IPS-NIHi11 (cell line): ENCODE measurements at regions not wholly inside any gene's neighbourhood (a gene's known extent, or its start where the extent isn't known, plus 50 kb on each side); places are given as distances from the start of the nearest gene placed in this dataset.

Source experiments
- DNase-seq: peaks from one replicate; pipeline ENCODE4 v3.0.0; 2012; ENCODE audit warnings: mixed read lengths, low spot score

DNA sequence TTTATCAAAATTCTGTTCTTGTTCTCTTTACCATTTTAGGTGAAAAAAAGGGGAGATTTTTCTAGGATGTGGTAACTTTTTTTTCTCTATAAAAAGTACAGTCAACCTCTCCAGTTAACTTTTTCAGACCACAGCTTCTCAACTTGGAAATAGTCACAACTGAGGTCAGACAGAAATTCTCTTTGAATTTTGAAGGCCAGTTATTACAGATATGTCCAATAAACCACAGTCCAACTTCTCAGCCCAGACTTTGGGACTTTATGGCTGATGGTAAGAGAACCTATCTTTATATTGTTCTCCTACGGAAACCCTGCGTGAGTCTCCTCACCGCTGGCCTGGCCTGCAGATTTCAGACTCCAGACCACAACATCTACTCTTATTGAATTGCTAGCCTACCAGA lies 176.7 kb downstream of the DACT1 start:
- no peak for DNase-seq

DNA sequence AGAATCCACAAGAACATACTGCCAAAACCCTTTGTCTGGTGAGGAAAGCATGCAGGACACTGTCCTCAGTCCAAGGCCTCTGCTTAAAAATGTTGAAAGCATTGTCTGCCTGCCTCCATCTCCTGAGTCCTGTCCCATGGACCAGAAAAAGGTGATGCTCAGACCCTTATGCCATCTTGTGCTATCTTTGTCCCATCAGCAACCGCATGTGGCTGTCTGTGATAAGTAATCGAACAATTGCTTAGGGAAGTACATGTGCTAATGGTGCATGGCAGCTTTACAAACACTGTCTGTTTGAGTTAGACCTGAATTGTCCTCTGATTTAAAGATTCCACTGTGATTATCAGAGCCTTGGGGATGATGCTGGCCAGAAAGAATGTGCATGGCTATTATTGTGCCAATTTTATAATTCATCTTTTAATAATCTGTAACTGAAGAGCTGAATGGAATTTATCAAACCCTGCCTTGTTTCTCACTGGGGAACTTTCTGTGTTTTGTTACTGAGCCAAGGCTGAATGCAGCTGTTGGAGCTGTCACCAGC lies 177.5 kb downstream of the DACT1 start:
- DNase-seq, result no peak

DNA sequence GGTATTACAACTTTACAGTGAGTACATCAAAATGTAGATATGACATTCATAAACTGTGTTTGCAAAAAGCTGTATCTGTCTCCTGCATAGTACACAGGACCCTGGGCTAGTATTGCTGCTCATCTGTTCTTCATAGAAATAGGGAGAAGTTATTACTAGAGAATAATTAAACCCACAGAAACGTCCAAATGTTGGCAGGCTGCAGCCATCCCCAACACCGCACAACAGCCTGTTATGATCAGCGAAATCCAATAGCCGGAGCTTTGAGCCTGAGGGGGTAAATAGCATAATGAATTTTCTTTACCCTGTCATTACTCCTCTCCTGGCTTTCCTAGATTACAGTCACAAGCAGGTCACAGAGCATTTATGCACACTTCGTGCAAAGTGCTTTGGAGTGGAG lies 178.0 kb downstream of the DACT1 start:
- DNase-seq, result no peak

DNA sequence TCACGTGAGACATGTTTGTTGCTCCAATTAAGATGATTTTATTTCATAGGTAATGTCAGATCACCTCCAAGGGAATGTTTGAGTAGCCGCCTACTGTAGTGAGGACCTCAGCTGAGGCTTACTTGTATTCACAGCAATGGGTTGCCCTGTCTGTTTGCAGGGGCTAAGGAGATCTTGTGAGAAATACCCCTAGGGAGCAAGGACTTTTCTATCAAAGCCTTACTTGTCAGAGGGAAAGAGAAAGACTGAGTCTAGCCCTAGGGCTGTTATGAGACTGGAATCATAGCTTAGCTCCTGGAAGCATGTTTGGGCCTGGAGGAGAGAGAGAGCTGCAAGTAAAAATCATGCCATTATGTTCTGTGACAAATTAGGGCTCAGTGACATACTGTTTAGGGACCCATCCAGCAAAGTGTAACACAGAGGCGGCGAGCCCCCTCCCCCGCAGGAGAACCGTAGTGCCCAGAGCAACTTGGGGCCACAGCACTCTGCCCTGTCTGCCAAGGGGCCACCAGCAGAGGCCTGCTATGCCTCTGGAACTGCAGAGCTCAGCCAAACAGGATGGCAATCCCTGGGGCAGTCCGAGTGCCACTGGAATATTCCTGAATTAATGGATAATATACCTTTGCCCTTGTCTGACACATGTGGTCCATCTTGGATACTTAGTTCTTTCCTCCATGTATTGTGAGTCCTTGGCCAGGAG lies 178.8 kb downstream of the DACT1 start:
- DNase-seq, result no peak

DNA sequence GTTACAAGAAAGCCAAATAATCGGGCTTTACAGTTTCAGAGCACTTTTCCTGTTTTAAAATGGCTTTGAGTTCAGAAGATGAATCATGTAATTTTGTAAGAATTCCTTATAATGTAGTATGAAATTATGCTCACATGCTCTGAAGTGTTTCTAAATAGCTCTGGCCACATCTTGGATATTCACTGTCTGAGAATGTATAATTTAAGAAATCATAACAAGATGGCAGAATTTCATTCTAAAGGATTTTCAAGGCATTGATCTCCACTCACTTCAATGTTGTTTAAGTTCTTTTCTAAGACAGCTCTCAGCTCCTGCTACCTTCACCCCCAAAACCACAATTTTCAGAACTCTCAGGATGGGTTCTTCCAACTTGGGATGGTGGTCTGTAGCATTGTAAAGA lies 180.1 kb downstream of the DACT1 start:
- no peak for DNase-seq

DNA sequence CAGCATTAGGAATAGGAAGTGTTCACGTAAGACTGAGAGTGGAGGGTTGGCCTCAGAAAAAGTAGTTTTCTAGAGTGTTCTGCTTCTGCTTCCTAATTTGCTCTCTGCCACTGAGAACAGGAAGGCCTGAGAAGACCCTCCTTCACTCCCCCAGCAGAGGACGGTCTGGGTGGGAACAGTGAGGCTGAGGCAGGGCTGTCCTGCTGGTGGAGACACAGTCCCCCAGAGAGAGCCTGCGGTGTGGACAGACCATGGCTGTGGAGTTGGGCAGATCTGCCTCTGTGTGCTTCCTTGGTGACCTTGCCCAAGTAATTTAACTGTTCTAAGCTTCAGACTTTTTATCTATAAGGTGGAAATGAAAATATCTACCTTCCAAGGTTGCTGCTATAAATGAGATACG lies 182.3 kb downstream of the DACT1 start:
- no peak for DNase-seq

DNA sequence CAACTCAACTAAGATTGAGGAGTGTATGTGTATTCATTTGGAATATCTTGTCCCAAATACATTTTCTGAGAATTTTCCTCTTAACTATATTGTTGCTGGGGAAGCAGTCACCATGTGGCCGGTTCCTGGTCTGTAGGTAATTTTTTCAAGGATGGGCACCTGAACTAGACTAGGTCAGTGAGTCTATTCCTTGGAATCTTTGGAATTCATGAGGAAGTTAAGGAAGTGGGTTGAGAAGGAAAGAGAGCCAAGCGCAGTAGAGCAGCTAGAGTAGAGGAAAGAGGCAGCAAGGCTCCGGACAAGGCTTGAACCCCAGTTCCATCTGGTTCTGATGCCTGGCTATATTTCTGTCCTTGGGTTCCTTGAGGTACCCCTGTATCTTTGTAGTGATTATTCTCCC lies 183.7 kb downstream of the DACT1 start:
- DNase-seq, result no peak

DNA sequence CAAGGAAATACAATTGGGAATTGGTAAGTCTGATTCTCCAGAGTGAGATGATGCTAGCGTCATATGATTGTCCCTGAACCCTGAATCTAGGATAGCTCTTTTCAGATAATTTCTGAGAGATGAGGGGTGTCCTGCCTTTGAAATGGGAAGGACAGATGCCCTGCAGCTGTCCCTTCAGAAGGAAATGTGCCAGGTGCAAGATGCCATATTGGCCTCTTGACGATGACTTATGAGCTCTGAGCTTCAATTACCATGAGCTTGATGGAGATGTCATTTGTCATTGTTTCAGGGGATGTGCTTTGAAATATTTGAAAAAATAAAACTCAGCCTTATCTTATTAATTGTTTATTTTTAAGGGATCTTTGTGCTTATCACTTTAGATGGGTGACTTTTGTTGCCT lies 185.1 kb downstream of the DACT1 start:
- no peak for DNase-seq

DNA sequence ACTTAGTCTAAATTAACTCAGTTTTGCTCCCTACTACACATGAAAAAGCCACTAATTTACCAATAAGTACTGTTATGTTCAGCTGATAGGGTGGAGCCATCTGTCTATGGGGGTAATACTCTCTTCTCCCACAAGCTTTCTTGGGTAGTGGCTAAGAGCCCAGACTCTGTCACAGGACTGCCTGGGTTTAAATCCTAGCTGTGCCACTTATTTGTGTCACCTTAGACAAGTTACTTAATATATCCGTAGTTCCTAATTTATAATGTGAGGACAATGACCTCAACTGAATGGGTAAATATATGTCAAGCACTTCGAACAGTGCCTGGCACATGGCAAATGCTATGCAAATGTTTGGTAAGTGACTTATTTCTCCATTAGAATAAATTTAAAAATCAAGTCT lies 185.6 kb downstream of the DACT1 start:
- no peak for DNase-seq

DNA sequence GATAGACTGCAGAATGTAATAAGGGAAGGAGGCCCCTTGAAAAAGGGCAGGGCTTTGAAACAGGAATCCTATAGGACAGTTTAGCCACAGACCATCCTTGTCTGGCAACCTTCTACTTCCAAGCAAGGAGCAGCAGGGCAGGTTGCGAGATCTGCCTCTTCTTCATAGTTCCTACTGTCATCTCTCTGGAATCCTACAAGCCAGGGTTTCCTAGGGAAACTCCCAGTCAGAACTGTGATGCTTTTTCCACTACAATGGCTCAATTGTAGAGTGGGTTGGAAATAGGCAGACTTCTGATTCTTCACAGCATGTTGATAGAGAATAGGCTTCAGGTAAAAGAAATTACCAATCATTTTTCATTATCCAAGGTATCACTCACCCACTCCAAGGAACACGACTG lies 186.3 kb downstream of the DACT1 start:
- no peak for DNase-seq

DNA sequence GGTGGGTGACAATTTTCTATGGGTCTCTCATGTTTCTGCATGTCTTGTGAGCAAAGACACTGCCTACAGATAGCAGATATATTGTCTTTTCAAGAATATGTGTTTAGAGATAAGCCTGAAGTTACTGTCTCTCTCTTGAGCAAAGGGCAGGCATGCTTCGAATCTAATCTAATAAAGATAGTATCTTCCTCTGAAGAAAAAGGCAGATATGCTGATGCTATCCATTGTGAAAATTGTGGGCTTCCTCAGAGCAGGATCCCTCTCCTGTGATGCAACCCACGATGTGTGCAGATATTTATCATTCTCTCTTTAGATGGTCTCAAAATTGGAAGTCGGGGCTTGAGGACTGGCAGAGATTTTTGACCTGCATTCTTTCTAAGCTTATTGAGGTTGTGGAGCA lies 187.0 kb downstream of the DACT1 start:
- DNase-seq, result no peak

DNA sequence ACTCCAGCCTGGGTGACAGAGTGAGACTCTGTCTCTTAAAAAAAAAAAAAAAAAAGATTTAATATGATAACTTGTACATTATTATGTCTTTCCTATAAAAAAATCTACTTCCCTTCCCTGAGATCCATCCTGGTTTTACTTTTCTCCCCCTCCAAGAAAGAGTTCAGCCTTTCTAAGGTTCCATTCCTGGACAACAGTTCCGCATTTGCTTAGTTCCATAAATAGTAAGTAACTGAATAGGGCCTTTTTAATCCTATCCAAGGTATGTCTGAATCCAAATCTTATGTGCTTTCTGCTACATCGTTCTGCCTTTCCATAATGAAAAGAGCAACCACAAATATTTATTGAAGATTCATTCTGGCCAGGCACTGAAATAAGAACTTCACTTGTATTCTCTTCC lies 187.8 kb downstream of the DACT1 start:
- no peak for DNase-seq

DNA sequence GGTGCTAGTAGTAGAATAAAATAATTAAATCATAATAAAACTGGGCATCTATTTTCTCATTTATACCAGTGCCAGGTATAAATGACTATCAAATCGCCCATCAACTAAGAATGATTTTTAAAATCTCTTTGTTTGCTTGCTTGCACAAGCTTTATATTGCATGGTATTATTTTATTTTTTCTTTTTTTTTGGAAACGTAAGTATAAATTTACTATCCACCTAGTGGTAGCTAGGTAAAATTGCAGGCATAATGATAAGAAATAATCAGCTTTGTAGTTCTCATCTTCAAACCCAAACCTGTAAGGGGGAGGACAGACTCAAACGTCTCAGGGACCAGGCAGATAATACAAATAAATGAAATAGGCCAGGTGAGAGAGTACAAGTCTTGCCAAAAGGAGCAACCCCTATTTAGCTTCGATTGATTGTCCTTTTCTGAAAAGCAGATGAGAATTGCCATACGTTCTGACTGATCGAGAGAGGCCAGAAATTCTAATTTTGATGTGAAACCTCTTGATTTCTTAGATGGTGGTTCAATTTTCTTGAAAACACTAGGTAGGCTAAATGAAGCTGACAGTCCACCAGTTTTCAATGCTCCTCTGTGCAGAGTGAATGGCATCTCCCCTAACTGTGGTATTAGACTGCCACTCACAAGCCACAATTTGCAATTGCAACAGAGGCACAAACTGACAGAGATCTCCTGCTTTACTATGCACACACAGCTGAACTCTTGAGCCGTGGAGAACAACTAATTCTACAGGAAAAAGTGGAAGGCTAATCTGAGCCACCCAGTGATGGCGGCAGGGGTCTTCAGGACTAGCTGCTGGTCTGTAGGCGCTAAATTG lies 189.3 kb downstream of the DACT1 start:
- DNase-seq, result no peak

DNA sequence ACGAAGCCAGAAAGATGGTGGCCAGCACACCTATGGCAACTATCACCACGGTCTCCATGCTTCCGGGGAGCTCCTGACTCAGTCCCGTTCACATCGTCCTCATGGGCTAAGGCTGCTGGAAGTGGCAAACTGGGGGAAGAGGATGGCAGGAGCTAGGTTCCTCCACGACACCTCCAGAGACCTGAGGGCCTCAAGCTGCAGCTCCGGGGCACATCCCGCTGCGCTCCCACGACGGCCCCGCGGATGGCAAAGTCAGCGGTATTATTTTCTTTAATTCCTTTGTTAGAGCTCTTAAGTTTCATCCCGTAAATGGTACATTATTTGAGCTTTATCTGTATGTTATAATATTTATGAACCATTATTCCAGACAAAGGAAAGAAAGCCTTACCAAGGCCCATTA lies 190.5 kb downstream of the DACT1 start:
- no peak for DNase-seq

DNA sequence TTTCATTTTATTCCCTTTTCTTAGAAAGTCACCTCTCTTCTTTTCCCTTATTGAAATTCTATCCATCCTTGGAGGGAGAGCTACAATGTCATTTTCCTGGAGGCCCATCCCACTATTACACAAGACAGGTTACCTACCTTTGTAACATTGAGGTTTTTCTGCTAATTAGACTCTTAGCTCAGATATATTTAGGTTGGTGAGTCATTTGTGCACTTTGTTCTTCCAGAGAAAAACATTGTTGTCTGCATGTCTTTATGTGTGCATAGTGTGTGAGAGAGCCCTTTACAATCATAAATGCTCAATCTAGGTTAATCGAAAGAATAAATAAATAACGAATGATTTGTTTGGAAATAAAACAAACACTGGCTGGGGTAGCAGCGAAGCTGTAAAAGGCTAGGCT lies 191.8 kb downstream of the DACT1 start:
- DNase-seq, result no peak

DNA sequence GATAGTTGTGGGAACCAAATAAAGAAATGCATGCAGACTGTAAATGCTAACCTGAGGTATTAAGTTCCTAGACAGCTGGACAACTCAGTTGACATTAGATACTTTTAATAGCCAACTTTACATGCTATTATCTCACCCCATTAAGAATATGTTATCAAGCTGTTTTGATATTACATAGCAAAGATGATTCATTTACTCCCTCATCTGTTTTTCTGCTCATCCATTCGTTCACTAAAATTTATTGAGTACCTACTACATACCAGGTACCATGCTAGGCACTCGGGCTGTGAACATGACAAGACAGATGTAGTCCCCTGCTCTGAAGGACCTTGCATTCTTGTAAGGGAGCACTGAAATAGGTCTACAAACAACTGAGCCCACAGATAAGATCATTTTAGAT lies 192.4 kb downstream of the DACT1 start:
- DNase-seq, result no peak

DNA sequence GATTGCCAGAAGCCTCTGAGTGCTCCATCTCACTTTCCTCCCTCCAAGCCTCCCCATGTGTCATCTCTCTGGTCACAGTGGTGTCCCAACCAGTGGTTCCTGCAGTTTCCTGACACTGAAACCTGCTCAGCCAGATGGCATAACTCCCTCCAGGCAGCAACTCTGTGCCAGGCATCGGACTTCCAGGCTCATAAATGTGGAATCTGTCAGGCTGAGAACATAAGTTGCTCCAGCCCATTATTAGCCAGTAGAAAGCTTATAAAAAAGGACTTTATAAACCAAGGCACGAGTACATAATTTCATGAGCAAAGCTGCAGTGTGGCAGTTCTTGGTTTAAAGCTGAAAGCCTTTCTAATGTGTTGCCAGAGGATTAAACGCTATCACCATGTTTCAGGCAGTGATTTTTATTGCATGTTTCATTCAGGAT lies 194.3 kb downstream of the DACT1 start:
- DNase-seq, result no peak

DNA sequence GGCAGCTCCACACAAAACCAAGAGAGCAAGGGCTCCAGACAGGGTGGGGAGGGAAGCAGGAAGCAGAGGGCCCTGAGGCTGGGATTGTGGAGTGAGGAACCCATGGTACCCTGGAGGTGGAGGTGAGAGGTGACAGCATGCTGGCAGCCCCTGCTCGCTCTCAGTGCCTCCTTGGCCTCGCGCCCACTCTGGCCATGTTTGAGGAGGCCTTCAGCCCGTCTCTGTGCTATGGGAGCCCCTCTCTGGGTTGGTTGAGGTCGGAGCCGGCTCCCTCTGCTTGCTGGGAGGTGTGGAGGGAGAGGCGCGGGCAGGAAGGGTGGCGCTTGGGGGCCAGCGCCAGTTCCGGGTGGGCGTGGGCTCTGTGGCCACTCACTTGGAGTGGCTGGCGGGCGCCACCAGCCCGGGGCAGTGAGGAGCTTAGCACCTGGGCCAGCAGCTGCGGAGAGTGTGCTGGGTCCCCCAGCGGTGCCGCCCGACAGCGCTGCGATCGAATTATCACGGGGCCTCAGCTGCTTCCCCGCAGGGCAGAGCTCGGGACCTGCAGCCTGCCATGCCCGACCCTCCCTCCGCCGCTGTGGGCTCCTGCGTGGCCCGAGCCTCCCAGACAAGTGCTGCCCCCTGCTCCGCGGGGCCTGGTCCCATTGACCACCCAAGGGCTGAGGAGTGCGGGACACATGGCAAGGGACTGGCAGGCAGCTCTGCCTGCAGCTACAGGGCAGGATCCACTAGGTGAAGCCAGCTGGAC lies 196.0 kb downstream of the DACT1 start:
- no peak for DNase-seq

DNA sequence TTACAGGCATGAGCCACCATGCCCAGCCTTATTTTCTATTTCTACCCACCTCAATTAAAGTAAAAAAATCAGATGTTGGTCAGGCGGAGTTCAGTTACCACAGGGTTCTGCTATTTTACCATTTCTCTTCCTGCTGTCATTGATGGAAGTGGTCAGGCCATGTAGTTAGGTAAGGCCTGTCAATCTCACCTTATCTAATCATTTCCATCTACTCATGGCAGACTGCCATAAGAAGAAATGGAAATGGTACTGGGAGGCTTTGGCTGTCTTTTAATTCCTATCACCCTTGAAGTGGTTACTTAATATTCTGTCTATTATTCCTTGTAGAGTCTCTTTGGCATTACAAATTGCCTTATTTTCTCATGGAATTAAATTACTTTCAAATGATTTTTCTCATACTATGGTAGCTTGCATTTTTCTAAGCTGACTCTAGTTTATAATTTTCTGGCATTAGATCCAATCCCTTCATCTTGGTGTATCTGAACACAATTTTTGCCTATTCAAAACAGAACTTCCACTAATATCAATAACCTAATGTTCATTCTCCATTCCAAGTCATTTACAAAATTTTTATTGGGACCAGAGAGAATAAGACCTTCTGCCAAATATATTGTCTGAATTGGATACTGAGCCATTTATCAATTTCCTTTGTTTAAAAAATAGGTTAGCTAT lies 198.7 kb downstream of the DACT1 start:
- no peak for DNase-seq

DNA sequence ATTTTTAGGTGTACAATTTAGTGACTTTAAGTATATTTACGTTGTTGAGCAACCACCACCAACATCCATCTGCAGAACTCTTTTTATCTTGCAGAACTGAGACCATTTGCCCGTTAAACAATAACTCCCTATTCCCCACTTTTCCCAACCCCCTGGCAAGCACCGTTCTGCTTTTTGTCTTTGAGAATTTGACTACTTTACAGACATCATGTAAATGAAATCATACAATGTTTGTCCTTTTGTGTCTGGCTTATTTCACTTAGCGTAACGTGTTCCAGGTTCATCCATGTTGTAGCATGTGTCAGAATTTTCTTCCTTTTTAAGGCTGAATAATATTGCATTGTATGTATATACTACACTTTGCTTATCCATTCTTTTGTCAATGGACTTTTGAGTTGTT lies 201.5 kb downstream of the DACT1 start:
- DNase-seq, result no peak

DNA sequence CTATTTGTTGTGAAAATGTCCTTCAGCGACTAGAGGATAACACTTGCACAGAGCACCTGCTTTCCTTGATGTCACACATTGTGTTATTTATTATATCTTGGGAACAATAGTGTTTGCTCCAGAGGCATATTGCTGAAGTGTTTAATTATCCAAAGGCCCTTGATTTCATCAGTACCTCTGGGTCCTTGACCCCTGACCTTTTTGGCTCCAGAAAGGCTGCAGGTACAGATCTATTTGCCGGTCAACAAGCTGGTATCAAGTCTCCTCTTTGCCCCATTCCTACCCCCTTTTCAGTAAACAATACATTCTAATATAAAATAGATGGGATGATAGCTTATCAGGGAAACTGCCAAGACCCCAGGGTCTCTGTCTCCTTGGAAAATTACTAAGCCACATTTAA lies 206.8 kb downstream of the DACT1 start:
- no peak for DNase-seq
